Keratinocyte (primary cell): ENCODE measurements at regions not wholly inside any gene's neighbourhood (a gene's known extent, or its start where the extent isn't known, plus 50 kb on each side); places are given as distances from the start of the nearest gene placed in this dataset.

Experiments
- DNase-seq: peaks from one replicate; pipeline ENCODE4 v3.0.0-alpha.2; 2011; ENCODE audit warnings: low read depth, missing footprints, low spot score
- FAIRE-seq: peaks from 2 replicates; lab custom pipeline; 2011; peaks lifted over from hg19 to GRCh38; lab: Jason Lieb, UNC
- H2AFZ ChIP-seq: 2 replicates; pipeline ENCODE4 v1.6.0; 2012; ENCODE audit warnings: low read length, control low read depth, inconsistent platforms; ENCODE audit not compliant: control insufficient read depth
- H3K27ac ChIP-seq: 2 replicates; pipeline ENCODE4 v1.5.1; 2011; ENCODE audit warnings: low read length; ENCODE audit not compliant: control insufficient read depth, insufficient read depth
- H3K27me3 ChIP-seq: 3 replicates; pipeline ENCODE4 v1.6.0; 2011; ENCODE audit warnings: low read length; ENCODE audit not compliant: control insufficient read depth, insufficient read depth; ENCODE audit errors: extremely low read depth
- H3K36me3 ChIP-seq, 2 experiments: 2 replicates in 1 of 2; 3 replicates in 1 of 2; pipeline ENCODE4 v1.5.1; 2011; ENCODE audit warnings: low read length in 2 of 2, mild to moderate bottlenecking in 1 of 2; ENCODE audit not compliant: control insufficient read depth in 2 of 2, insufficient read depth in 2 of 2; ENCODE audit errors: extremely low read depth in 1 of 2
- H3K4me1 ChIP-seq: 3 replicates; pipeline ENCODE4 v1.5.1; 2011; ENCODE audit warnings: low read length; ENCODE audit not compliant: control insufficient read depth, insufficient read depth; ENCODE audit errors: extremely low read depth
- H3K4me2 ChIP-seq: 3 replicates; pipeline ENCODE4 v1.6.0; 2011; ENCODE audit warnings: low read depth, low read length; ENCODE audit not compliant: control insufficient read depth, insufficient read depth; ENCODE audit errors: extremely low read depth
- H3K4me3 ChIP-seq, 3 experiments: fragments of 200-600 bp in 1 of 3; sonication (generic) in 1 of 3; 2 replicates in 2 of 3; 3 replicates in 1 of 3; pipeline ENCODE4 v1.5.1; 2011 to 2016; ENCODE audit warnings: low read length in 3 of 3, mild to moderate bottlenecking in 3 of 3, control low read depth in 2 of 3, inconsistent platforms in 1 of 3, low read depth in 1 of 3, mixed read lengths in 1 of 3, mixed run types in 1 of 3, moderate library complexity in 1 of 3; ENCODE audit not compliant: control insufficient read depth in 2 of 3, insufficient read depth in 2 of 3; ENCODE audit errors: extremely low read depth in 1 of 3
- H3K79me2 ChIP-seq: 2 replicates; pipeline ENCODE4 v1.6.0; 2012; ENCODE audit warnings: low read length; ENCODE audit not compliant: control insufficient read depth, insufficient read depth
- H3K9ac ChIP-seq: 3 replicates; pipeline ENCODE4 v1.6.0; 2011; ENCODE audit warnings: low read length; ENCODE audit not compliant: control insufficient read depth, insufficient read depth; ENCODE audit errors: extremely low read depth
- H3K9me1 ChIP-seq: 3 replicates; pipeline ENCODE4 v1.6.0; 2011; ENCODE audit warnings: low read length; ENCODE audit not compliant: control insufficient read depth, insufficient read depth; ENCODE audit errors: extremely low read depth
- H3K9me3 ChIP-seq: 2 replicates; pipeline ENCODE4 v1.5.1; 2012; ENCODE audit warnings: low read depth, low read length; ENCODE audit not compliant: control insufficient read depth
- H4K20me1 ChIP-seq: 3 replicates; pipeline ENCODE4 v1.6.0; 2011; ENCODE audit warnings: low read length; ENCODE audit not compliant: control insufficient read depth, insufficient read depth; ENCODE audit errors: extremely low read depth
- CTCF ChIP-seq, 3 experiments: IDR thresholded peaks in 1 of 3; conservative IDR thresholded peaks in 1 of 3; optimal IDR thresholded peaks in 1 of 3; 2 replicates in 2 of 3; 3 replicates in 1 of 3; pipeline versions ENCODE3 to v1.5.1; 2011; ENCODE audit warnings: low read length in 3 of 3, mild to moderate bottlenecking in 3 of 3, moderate library complexity in 2 of 3, control low read depth in 1 of 3, inconsistent platforms in 1 of 3; ENCODE audit not compliant: insufficient read depth in 2 of 3; ENCODE audit errors: extremely low read depth in 1 of 3
- EZH2 ChIP-seq: IDR thresholded peaks from one replicate; pipeline ENCODE4 v1.6.1; 2012; ENCODE audit warnings: inconsistent platforms, mild to moderate bottlenecking, low read length, moderate library complexity
- dilution Hi-C: fragments of 300-500 bp; cut with MboI; formaldehyde crosslinking; loops from one replicate; pipeline ENCODE4 v1.7.0; 2020; ENCODE audit warnings: low sequenced_read_pairs; ENCODE audit not compliant: extremely low pct_ligation_motif_present

DNA sequence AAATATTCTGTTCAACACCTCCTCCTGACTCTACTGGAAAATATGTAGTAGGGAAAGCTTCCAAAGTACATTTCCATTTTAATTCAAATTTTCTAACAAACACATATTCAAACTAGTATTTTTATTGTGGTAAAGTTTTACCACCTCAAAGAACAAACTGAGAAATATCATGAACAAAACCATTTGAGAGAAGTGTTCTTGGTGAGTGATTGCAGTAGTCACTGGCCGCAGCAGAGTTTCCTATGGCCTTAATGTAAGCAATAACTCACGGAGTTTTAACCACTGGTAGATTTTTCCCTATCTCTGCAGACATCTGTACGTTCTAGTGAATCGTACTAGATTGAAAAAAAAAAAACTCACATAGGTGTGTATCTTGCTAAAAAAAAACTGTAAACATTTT, 487.0 kb upstream of the FZD8 start:
- no peak for FAIRE-seq
- Histone ChIP-seq H3K27ac (no peak overlapping the region), H2AFZ (no peak overlapping the region), H3K27me3 (no peaks in the 10 kb centered on the region), H3K4me1 (no peaks in the 10 kb centered on the region), H3K4me3 (no peak overlapping the region), H3K36me3 (no peaks in the 10 kb centered on the region), H3K9me3 (no peaks in the 10 kb centered on the region), H3K9me1 (no peaks in the 10 kb centered on the region), H3K79me2 (no peaks in the 10 kb centered on the region), H4K20me1 (no peaks in the 10 kb centered on the region), H3K9ac (no peak overlapping the region), H3K4me2 (no peak overlapping the region)
- dilution Hi-C loops: no loop called here
- TF ChIP-seq EZH2 (no peak), CTCF (optimal IDR thresholded peaks at IDR 0.05 in 1 of 3, IDR thresholded peaks at IDR 0.05 in 1 of 3, conservative IDR thresholded peaks at IDR 0.05 in 1 of 3; ENCODE audit: extremely low read depth in 1 of 3, insufficient read depth in 2 of 3, low read length in 3 of 3) (no peak)
- no peak for DNase-seq

GRCh38 chr10:36126076-36126475, 484.0 kb upstream of the FZD8 start:
- H3K4me2 ChIP-seq: no peak overlapping the region
- no peak overlapping the region for H3K4me3 ChIP-seq
- H3K9ac ChIP-seq: no peak overlapping the region
- no peaks in the 10 kb centered on the region for H3K27me3 ChIP-seq
- H3K36me3 ChIP-seq: no peaks in the 10 kb centered on the region
- dilution Hi-C loops: no loop called here
- no peaks in the 10 kb centered on the region for H3K9me3 ChIP-seq
- H3K9me1 ChIP-seq: no peaks in the 10 kb centered on the region
- H2AFZ ChIP-seq: no peak overlapping the region
- DNase-seq (no peak), FAIRE-seq (no peak)
- H4K20me1 ChIP-seq: no peaks in the 10 kb centered on the region
- H3K4me1 ChIP-seq: no peaks in the 10 kb centered on the region
- no peaks in the 10 kb centered on the region for H3K79me2 ChIP-seq
- H3K27ac ChIP-seq: no peak overlapping the region
- TF ChIP-seq EZH2 (no peak), CTCF (optimal IDR thresholded peaks at IDR 0.05 in 1 of 3, IDR thresholded peaks at IDR 0.05 in 1 of 3, conservative IDR thresholded peaks at IDR 0.05 in 1 of 3; ENCODE audit: extremely low read depth in 1 of 3, insufficient read depth in 2 of 3, low read length in 3 of 3) (no peak)
